GM12872 (cell line): ENCODE measurements at regions not wholly inside any gene's neighbourhood (a gene's known extent, or its start where the extent isn't known, plus 50 kb on each side); places are given as distances from the start of the nearest gene placed in this dataset.

Experiments used
- CTCF ChIP-seq: IDR thresholded peaks from 3 replicates; pipeline ENCODE4 v1.5.1; 2011; ENCODE audit warnings: low read depth, mild to moderate bottlenecking, low read length, moderate library complexity; ENCODE audit not compliant: insufficient read depth

GRCh38 chr5:116824751-116825438 lies 250.3 kb upstream of the SEMA6A start:
- no peak for TF ChIP-seq CTCF

GRCh38 chr5:116814626-116815385 lies 240.2 kb upstream of the SEMA6A start:
- TF ChIP-seq CTCF, result no peak

GRCh38 chr5:116813906-116814305 lies 239.3 kb upstream of the SEMA6A start:
- TF ChIP-seq CTCF, result no peak

GRCh38 chr5:116813356-116813755 lies 238.7 kb upstream of the SEMA6A start:
- TF ChIP-seq CTCF, result no peak

GRCh38 chr5:116810951-116811350 lies 236.3 kb upstream of the SEMA6A start:
- no peak for TF ChIP-seq CTCF

GRCh38 chr5:116806836-116807235 lies 232.2 kb upstream of the SEMA6A start:
- no peak for TF ChIP-seq CTCF

GRCh38 chr5:116799401-116799800 lies 224.8 kb upstream of the SEMA6A start:
- TF ChIP-seq CTCF, result no peak
